GM18868 (cell line): ENCODE measurements at regions not wholly inside any gene's neighbourhood (a gene's known extent, or its start where the extent isn't known, plus 50 kb on each side); places are given as distances from the start of the nearest gene placed in this dataset.

Experiments used
- ATAC-seq: cut with Tn5 transposase; IDR thresholded peaks from one replicate; pipeline ENCODE4 v1.9.1; 2021; ENCODE audit warnings: mild to moderate bottlenecking, moderate library complexity; ENCODE audit not compliant: unreplicated experiment

DNA sequence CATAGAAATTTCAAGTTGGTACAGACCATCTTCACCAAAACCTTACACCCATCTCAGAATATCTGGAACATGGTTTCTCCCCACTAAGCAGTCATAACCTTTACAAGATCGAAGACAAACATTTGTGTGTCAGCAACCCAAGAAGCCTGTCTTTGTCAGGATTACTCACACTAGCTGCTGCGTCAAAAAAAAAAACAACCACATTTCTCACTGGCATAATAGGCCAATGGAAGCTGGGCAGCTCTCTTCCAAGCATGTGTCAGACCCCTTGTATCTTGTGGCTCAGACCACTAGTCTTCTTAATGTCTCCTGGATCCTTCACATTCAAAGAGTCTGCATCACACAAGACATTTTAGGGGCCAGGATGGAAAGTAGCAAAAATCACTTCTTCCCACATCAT lies 266.9 kb upstream of the IGF1R start:
- no peak for ATAC-seq

GRCh38 chr15:98382139-98382538 lies 266.2 kb upstream of the IGF1R start:
- no peak for ATAC-seq

GRCh38 chr15:98383571-98383970 lies 264.8 kb upstream of the IGF1R start:
- ATAC-seq: no peak

- ATAC-seq: no peak
Observed at GRCh38 chr15:98384328-98385029, 263.9 kb upstream of the IGF1R start.

- no peak for ATAC-seq
Observed at GRCh38 chr15:98385752-98386381, 262.5 kb upstream of the IGF1R start.

GRCh38 chr15:98386561-98386960 lies 261.8 kb upstream of the IGF1R start:
- no peak for ATAC-seq

GRCh38 chr15:98387866-98388265 lies 260.5 kb upstream of the IGF1R start:
- no peak for ATAC-seq

GRCh38 chr15:98390946-98391530 lies 257.3 kb upstream of the IGF1R start:
- ATAC-seq: no peak

GRCh38 chr15:98391568-98391967 lies 256.8 kb upstream of the IGF1R start:
- ATAC-seq: no peak

DNA sequence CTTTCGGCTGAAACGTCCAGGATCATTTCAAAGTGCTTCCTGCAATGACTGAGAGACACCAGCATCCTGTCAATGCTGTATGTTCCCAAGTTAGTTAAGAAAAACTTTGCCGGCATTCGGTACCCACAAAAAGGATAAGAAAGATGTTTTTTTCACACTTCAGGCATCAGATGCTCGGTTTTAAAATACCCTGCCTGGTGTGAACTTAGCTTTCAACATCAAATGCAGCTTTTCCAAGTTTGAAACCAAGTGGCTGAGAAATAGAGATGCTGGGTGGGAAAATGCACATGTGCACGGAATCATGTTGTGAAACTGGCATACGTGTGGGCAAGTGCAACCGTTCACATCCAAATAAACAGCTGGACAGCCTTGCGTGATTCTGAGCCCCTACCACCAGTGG lies 254.9 kb upstream of the IGF1R start:
- ATAC-seq: no peak

DNA sequence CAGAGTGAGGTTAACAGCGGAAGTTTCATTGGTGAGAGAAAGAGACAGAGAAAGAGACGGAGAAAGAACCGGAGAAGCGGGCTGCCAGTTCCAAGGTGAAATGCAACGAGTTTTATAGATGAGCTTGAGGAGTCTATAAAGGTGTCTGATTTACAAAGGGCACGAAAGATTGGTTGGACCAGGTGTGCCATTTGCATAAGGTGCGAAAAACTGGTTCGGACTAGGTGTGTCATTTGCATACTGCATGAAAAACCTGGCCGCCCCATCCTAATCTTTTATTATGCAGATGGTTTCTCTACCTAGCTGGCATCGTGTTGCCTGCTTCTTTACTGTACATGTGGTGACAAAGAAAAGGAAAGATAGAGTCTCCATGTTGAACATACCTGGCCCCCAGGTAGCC lies 253.8 kb upstream of the IGF1R start:
- ATAC-seq: no peak

DNA sequence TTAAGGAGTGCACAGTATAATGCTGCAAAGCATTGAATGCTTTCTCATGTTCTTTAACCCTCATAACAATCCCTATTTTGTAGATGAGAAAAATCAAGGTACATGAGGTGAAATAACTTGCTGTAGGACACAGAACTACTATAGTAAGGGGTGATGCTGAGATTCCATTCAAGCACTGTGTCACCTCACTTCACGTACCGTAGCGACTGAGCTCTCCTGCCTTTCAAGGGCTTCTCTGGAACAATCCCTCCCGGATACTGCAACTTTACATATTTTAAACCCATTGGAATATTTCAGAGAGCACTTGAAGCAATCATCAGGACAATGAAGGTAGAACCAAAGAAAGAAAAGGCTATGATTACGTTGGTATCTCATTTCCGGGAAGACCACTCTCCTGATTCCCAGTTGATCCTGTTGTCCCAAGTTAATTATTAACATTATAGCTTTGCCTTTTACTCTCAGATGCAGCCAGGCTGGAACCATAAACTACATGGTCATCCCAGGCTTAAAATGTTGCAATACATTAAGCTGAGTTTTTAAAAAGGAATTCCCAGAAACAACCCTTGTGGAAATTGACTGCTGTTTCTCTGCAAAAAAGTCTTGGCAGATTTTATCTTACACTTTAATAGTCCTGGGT lies 252.2 kb upstream of the IGF1R start:
- ATAC-seq: no peak

GRCh38 chr15:98397419-98397818 lies 250.9 kb upstream of the IGF1R start:
- ATAC-seq: no peak

- no peak for ATAC-seq
Observed at GRCh38 chr15:98398056-98398455, 250.3 kb upstream of the IGF1R start.

DNA sequence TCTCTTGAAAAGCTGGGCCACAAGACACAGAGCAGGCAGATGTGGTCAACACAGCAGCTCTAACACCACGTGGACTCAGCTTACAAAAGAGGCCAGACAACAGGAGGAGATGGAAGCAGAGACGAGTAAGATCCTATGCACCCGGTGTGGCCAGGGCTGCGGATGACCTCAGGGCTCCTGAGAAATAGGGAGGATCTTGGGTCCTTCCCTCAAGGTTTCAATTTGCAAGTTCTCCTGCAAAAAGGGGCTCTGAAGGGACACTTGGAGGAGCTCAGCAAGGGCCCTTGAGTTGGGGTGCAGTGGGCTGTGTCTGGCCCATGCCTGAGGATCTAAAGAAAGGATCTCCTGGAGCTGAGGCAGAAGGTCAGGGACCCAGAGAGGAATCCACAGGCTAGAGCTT lies 249.5 kb upstream of the IGF1R start:
- no peak for ATAC-seq

DNA sequence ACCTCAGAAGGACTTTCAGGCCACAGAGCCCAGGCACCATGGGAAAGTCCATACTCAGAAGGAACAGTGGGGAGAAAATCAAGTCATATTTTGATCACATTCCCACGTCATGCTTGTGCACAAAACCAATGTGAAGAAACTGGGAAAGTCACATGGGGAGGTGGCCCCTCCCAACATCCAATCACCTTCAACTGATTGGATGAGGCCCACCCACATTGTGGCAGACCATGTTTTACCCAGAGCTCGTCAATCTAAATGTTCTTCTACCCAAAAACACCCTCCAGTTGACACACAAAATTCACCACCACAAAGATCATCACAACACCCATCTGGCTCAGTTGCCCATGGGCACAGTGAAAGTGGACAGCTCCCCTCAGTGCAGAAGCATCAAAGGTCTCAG lies 248.2 kb upstream of the IGF1R start:
- ATAC-seq: no peak

GRCh38 chr15:98401029-98401428 lies 247.3 kb upstream of the IGF1R start:
- no peak for ATAC-seq

GRCh38 chr15:98402486-98402885 lies 245.9 kb upstream of the IGF1R start:
- ATAC-seq: no peak

GRCh38 chr15:98403169-98403568 lies 245.2 kb upstream of the IGF1R start:
- no peak for ATAC-seq

- ATAC-seq: no peak
Observed at GRCh38 chr15:98403569-98403968, 244.8 kb upstream of the IGF1R start.

- peak; percentile 38 for ATAC-seq
Observed at GRCh38 chr15:98405013-98405412, 243.3 kb upstream of the IGF1R start.

- ATAC-seq: no peak
Observed at GRCh38 chr15:98408231-98408630, 240.1 kb upstream of the IGF1R start.
